ENCODE measurements at regions not wholly inside any gene's neighbourhood (a gene's known extent, or its start where the extent isn't known, plus 50 kb on each side); places are given as distances from the start of the nearest gene placed in this dataset.

GRCh38 chr6:147823936-147824335, 315.4 kb downstream of the SAMD5 start:
- no peak for FAIRE-seq
- no peak for ATAC-seq
- H3K4me1 ChIP-seq = no peaks in the 10 kb centered on the region
- no peak overlapping the region for H3K27ac ChIP-seq
- POLR2A ChIA-PET = no interaction called here
- no peak for DNase-seq (ENCODE audit: low read depth in 1 of 2, low spot score in 1 of 2)
- no peak overlapping the region for H3K4me3 ChIP-seq
- CTCF ChIA-PET = no interaction called here
- WGBS (ENCODE audit: missing lambda C conversion rate) = 51% methylated on average over 2 of the region's 2 CpGs
- no peak overlapping the region for H3K4me2 ChIP-seq
- H3K9me3 ChIP-seq = no peaks in the 10 kb centered on the region
- TF ChIP-seq KDM1A (IDR thresholded peaks at IDR 0.05; ENCODE audit: low read depth) = no peak
- TF ChIP-seq EHF (CRISPR knock-in tag; IDR thresholded peaks at IDR 0.05) = no peak
- no peak for TF ChIP-seq NR3C1 (IDR thresholded peaks at IDR 0.05)

GRCh38 chr6:147825848-147826247, 317.4 kb downstream of the SAMD5 start:
- ATAC-seq = no peak
- no peak for DNase-seq (ENCODE audit: low read depth in 1 of 2, low spot score in 1 of 2)

GRCh38 chr6:147826698-147827097, 318.2 kb downstream of the SAMD5 start:
- Histone ChIP-seq H3K9me3 (no peaks in the 10 kb centered on the region), H3K4me3 (no peak overlapping the region), H3K27ac (no peak overlapping the region), H3K4me1 (no peaks in the 10 kb centered on the region), H3K4me2 (no peak overlapping the region)
- 37% methylated on average over 4 of the region's 4 CpGs for WGBS (ENCODE audit: missing lambda C conversion rate)
- no peak for FAIRE-seq
- ChIA-PET CTCF (no interaction called here), POLR2A (no interaction called here)
- ATAC-seq = no peak
- DNase-seq (ENCODE audit: low read depth in 1 of 2, low spot score in 1 of 2) = no peak
- no peak for TF ChIP-seq MAX (IDR thresholded peaks at IDR 0.05)
- TF ChIP-seq JUNB (IDR thresholded peaks at IDR 0.05) = no peak
- no peak for TF ChIP-seq ZFP36 (IDR thresholded peaks at IDR 0.05; ENCODE audit: borderline replicate concordance, partially characterized antibody)
- TF ChIP-seq HDAC2 (IDR thresholded peaks at IDR 0.05) = no peak
- no peak for TF ChIP-seq ZC3H11A (IDR thresholded peaks at IDR 0.05)
- no peak for TF ChIP-seq EHF (CRISPR knock-in tag; IDR thresholded peaks at IDR 0.05)
- no peak for TF ChIP-seq USF2 (IDR thresholded peaks at IDR 0.05)
- TF ChIP-seq MAZ (IDR thresholded peaks at IDR 0.05; ENCODE audit: borderline replicate concordance, low read depth, low read length) = no peak
- TF ChIP-seq ESRRA (IDR thresholded peaks at IDR 0.05; ENCODE audit: borderline replicate concordance, low read length) = no peak
- no peak for TF ChIP-seq SMC3 (IDR thresholded peaks at IDR 0.05)
- TF ChIP-seq TFCP2L1 (CRISPR knock-in tag; IDR thresholded peaks at IDR 0.05) = no peak
- no peak for TF ChIP-seq EHMT2 (IDR thresholded peaks at IDR 0.05; ENCODE audit: low read depth)
- TF ChIP-seq HOXB5 (CRISPR knock-in tag; IDR thresholded peaks at IDR 0.05) = no peak
- TF ChIP-seq ATOH8 (CRISPR knock-in tag; IDR thresholded peaks at IDR 0.05; ENCODE audit: low read depth) = no peak
- TF ChIP-seq ZNF302 (CRISPR knock-in tag; IDR thresholded peaks at IDR 0.05) = no peak
- TF ChIP-seq CHD4 (IDR thresholded peaks at IDR 0.05; ENCODE audit: borderline replicate concordance) = no peak
- no peak for TF ChIP-seq KDM1A (IDR thresholded peaks at IDR 0.05; ENCODE audit: low read depth)

More at GRCh38 chr6:147825848-147826247, 317.4 kb downstream of the SAMD5 start:
- Histone ChIP-seq H3K9me3 (no peaks in the 10 kb centered on the region), H3K4me1 (no peaks in the 10 kb centered on the region), H3K4me2 (no peak overlapping the region), H3K4me3 (no peak overlapping the region), H3K27ac (no peak overlapping the region)
- ChIA-PET POLR2A (no interaction called here), CTCF (no interaction called here)
- no peak for FAIRE-seq
- TF ChIP-seq POLR2A (IDR thresholded peaks at IDR 0.05; ENCODE audit: low read length) = no peak
- no peak for TF ChIP-seq REST (IDR thresholded peaks at IDR 0.05)
- 41% methylated on average over 2 of the region's 2 CpGs for WGBS (ENCODE audit: missing lambda C conversion rate)
